Ovary (tissue), 3 donors: ENCODE measurements at regions not wholly inside any gene's neighbourhood (a gene's known extent, or its start where the extent isn't known, plus 50 kb on each side); places are given as distances from the start of the nearest gene placed in this dataset.

Source experiments
- CTCF ChIP-seq, 3 donors: fragments of 450-650 bp in 2 of 3; fragments of 200-600 bp in 1 of 3; IDR thresholded peaks; one replicate each; pipeline versions ENCODE4 v1.5.1 to v1.8.0; 2016 to 2022; ENCODE audit warnings: antibody characterized with exemption in 3 of 3, mild to moderate bottlenecking in 1 of 3
- POLR2A ChIP-seq: fragments of 450-650 bp; IDR thresholded peaks from one replicate; pipeline ENCODE4 v1.6.1; 2017; ENCODE audit warnings: antibody characterized with exemption, mild to moderate bottlenecking, moderate library complexity
- donor health status: DM: no; HTN: no; CAD: no.

GRCh38 chr4:35548921-35549320 is 695.4 kb downstream of the ARAP2 start:
- no peak for TF ChIP-seq POLR2A
- no peak for TF ChIP-seq CTCF (IDR thresholded peaks at IDR 0.05)
